Ovary (tissue), 3 donors: ENCODE measurements at regions not wholly inside any gene's neighbourhood (a gene's known extent, or its start where the extent isn't known, plus 50 kb on each side); places are given as distances from the start of the nearest gene placed in this dataset.

Experiments used
- EP300 ChIP-seq: sonication (generic); formaldehyde crosslinking; IDR thresholded peaks from one replicate; pipeline ENCODE4 v1.6.1; 2017; ENCODE audit warnings: antibody characterized with exemption
- TF ChIP-seq, protein P1 (sequence below), 3 donors: fragments of 450-650 bp in 2 of 3; fragments of 200-600 bp in 1 of 3; IDR thresholded peaks; one replicate each; pipeline versions ENCODE4 v1.5.1 to v1.8.0; 2016 to 2022; ENCODE audit warnings: antibody characterized with exemption in 3 of 3, mild to moderate bottlenecking in 1 of 3
- donor health status: DM: no; HTN: no; CAD: no.

DNA sequence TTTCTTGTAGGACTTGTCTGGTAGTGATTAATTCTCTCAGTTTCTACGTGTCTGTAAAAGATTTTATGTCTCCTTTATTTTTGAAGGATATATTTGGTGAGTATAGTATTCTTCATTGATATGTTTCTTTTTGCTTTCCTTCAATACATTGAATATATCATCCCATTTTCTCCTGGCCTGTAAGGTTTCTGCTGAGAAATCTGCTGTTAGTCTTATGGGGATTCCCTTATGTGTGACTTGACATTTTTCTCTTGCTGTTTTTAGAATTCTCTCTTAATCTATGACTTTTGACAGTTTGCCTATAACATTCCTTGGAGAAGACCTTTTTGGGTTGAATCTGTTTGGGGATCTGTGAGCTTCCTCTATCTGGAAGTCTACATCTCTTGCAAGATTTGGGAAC is 281.0 kb upstream of the MEIS1 start:
- no peak for TF ChIP-seq EP300
- TF ChIP-seq, protein P1, sequence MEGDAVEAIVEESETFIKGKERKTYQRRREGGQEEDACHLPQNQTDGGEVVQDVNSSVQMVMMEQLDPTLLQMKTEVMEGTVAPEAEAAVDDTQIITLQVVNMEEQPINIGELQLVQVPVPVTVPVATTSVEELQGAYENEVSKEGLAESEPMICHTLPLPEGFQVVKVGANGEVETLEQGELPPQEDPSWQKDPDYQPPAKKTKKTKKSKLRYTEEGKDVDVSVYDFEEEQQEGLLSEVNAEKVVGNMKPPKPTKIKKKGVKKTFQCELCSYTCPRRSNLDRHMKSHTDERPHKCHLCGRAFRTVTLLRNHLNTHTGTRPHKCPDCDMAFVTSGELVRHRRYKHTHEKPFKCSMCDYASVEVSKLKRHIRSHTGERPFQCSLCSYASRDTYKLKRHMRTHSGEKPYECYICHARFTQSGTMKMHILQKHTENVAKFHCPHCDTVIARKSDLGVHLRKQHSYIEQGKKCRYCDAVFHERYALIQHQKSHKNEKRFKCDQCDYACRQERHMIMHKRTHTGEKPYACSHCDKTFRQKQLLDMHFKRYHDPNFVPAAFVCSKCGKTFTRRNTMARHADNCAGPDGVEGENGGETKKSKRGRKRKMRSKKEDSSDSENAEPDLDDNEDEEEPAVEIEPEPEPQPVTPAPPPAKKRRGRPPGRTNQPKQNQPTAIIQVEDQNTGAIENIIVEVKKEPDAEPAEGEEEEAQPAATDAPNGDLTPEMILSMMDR (IDR thresholded peaks at IDR 0.05) = no peak
